ENCODE measurements at regions not wholly inside any gene's neighbourhood (a gene's known extent, or its start where the extent isn't known, plus 50 kb on each side); places are given as distances from the start of the nearest gene placed in this dataset.
"Not testable (repeated sequence)": the region's sequence is repeated elsewhere in the genome, so short reads cannot be mapped to it uniquely, and the experiment has no call there.

GRCh38 chr1:761791-762190, 75.3 kb upstream of the OR4F16 start:
- H3K4me1 Mint-ChIP-seq; H3K36me3 Mint-ChIP-seq (ENCODE audit: low read depth); H3K4me3 Mint-ChIP-seq; H3K27me3 Mint-ChIP-seq (ENCODE audit: low read depth); H3K27ac Mint-ChIP-seq; H3K9me3 Mint-ChIP-seq: not testable (repeated sequence)

DNA sequence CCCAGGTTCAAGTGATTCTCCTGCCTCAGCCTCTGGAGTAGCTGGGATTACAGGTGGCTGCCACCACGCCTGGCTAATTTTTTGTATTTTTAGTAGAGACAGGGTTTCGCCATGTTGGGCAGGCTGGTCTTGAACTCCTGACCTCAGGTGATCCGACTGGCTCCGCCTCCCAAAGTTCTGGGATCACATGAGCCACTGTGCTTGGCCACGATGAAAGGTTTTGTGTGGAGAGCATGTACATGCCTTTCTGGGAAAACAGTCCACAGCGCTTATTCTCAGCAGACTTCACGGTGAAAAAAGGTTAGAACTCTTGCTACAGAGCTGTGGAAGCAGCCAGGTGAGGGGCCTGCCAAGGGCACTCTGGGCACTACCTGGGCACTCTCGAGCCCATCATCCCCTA, 85.0 kb upstream of the OR4F16 start:
- not testable (repeated sequence) for H3K36me3 Mint-ChIP-seq (ENCODE audit: low read depth); H3K27ac Mint-ChIP-seq; H3K27me3 Mint-ChIP-seq (ENCODE audit: low read depth); H3K4me1 Mint-ChIP-seq; H3K4me3 Mint-ChIP-seq; H3K9me3 Mint-ChIP-seq

DNA sequence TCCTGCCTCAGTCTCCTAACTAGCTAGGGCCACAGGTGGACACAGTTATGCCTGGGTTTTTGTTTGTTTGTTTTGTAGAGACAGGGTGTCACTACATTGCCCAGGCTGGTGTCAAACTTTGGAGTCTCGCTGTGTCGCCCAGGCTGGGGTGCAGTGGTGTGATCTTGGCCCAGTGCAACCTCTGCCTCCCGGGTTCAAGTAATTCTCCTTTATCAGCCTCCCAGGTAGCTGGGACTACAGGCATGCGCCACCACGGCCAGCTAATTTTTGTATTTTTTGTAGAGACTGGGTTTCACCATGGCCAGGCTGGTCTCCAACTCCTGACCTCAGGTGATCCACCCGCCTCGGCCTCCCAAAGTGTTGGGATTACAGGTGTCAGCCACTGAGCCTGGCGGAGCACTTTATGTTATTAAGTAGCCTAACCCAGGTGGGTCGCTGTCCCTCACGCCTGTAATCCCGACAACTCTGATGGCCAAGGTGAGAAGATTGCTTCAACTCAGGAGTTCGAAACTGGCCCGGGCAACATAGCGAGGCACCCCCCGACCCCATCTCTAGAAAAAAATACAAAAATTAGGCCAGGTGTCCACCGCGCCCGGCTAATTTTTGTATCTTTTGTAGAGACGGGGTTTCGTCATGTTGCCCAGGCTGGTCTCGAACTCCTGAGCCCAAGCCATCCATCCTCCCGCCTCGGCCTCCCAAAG, 91.2 kb upstream of the OR4F16 start:
- H3K4me1 Mint-ChIP-seq; H3K9me3 Mint-ChIP-seq; H3K27me3 Mint-ChIP-seq (ENCODE audit: low read depth); H3K36me3 Mint-ChIP-seq (ENCODE audit: low read depth); H3K27ac Mint-ChIP-seq: not testable (repeated sequence)
- peak overlapping the region; percentile 98 to 100 (median 100) for H3K4me3 Mint-ChIP-seq

GRCh38 chr1:778451-779278, 92.2 kb upstream of the OR4F16 start:
- peak overlapping the region; percentile 98 to 100 (median 100) for H3K27ac Mint-ChIP-seq
- peak overlapping the region; percentile 98 to 100 (median 100) for H3K4me3 Mint-ChIP-seq
- not testable (repeated sequence) for H3K9me3 Mint-ChIP-seq; H3K36me3 Mint-ChIP-seq (ENCODE audit: low read depth); H3K27me3 Mint-ChIP-seq (ENCODE audit: low read depth); H3K4me1 Mint-ChIP-seq
- TF ChIP-seq, protein P1, sequence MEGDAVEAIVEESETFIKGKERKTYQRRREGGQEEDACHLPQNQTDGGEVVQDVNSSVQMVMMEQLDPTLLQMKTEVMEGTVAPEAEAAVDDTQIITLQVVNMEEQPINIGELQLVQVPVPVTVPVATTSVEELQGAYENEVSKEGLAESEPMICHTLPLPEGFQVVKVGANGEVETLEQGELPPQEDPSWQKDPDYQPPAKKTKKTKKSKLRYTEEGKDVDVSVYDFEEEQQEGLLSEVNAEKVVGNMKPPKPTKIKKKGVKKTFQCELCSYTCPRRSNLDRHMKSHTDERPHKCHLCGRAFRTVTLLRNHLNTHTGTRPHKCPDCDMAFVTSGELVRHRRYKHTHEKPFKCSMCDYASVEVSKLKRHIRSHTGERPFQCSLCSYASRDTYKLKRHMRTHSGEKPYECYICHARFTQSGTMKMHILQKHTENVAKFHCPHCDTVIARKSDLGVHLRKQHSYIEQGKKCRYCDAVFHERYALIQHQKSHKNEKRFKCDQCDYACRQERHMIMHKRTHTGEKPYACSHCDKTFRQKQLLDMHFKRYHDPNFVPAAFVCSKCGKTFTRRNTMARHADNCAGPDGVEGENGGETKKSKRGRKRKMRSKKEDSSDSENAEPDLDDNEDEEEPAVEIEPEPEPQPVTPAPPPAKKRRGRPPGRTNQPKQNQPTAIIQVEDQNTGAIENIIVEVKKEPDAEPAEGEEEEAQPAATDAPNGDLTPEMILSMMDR (IDR thresholded peaks at IDR 0.05; ENCODE audit: unreplicated experiment in 3 of 3): peak; percentile 26 to 43 (median 26)

DNA sequence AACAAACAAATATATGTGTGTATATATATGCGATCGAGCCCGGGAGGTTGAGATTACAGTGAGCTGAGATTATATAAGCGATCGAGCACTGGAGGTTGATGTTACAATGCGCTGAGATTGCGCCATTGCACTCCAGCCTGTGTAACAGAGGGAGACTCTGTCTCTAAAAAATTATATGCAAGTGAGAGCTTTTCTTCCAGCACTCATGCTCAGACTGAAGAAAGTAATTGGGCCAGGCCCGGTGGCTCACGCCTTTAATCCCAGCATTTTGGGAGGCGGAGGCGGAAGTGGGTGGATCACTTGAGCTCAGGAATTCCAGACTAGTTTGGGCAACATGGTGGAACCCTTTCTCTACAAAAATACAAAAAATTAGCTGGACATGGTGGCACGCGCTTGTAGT, 93.2 kb upstream of the OR4F16 start:
- not testable (repeated sequence) for H3K27me3 Mint-ChIP-seq (ENCODE audit: low read depth); H3K9me3 Mint-ChIP-seq; H3K4me1 Mint-ChIP-seq
- Mint-ChIP-seq H3K27ac (peak overlapping the region; percentile 58 to 98 (median 83)), H3K4me3 (peak overlapping the region; percentile 98 to 100 (median 100)), H3K36me3 (ENCODE audit: low read depth) (peaks cover 14% of the 10 kb centered on the region)

DNA sequence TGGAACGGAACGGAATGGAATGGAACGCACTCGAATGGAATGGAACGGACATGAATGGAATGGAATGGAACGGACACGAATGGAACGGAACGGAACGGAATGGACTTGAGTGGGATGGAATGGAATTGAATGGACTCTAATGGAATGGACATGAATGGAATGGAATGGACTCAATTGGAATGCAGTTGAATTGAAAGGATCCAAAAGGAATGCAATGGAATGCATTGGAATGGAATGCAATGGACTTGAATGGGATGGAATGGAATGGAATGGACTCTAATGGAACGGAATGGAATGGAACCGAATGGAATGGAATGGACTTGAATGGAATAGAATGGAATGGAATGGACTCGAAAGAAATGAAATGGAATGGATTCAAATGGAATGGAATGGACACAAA, 102.4 kb upstream of the OR4F16 start:
- no peak overlapping the region for H3K27ac Mint-ChIP-seq
- peaks cover 19% of the 10 kb centered on the region for H3K9me3 Mint-ChIP-seq
- TF ChIP-seq, protein P1 (IDR thresholded peaks at IDR 0.05; ENCODE audit: unreplicated experiment in 3 of 3): no peak
- H3K27me3 Mint-ChIP-seq (ENCODE audit: low read depth): no peaks in the 10 kb centered on the region
- H3K4me3 Mint-ChIP-seq: no peak overlapping the region
- H3K4me1 Mint-ChIP-seq: no peaks in the 10 kb centered on the region
- peaks cover 25% of the 10 kb centered on the region for H3K36me3 Mint-ChIP-seq (ENCODE audit: low read depth)

DNA sequence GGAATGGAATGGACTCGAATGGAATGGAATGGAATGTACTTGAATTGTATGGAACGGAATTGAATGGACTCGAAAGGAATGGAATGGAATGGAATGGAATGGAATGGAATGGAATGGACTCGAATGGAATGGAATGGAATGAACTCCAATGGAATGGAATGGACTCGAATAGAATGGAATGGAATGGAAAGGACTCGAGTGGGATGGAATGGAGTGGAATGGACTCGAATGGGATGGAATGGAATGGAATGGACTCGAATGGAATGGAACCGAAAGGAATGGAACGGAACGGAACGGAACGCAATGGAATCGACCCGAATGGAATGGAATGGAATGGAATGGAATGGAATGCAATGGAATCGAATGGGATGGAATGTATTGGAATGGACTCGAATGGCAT, 103.2 kb upstream of the OR4F16 start:
- not testable (repeated sequence) for H3K27ac Mint-ChIP-seq; H3K4me1 Mint-ChIP-seq; H3K27me3 Mint-ChIP-seq (ENCODE audit: low read depth); H3K4me3 Mint-ChIP-seq
- Mint-ChIP-seq H3K9me3 (peaks cover 17% of the 10 kb centered on the region), H3K36me3 (ENCODE audit: low read depth) (peaks cover 23% of the 10 kb centered on the region)

GRCh38 chr1:790388-790930, 104.0 kb upstream of the OR4F16 start:
- not testable (repeated sequence) for H3K27ac Mint-ChIP-seq; H3K27me3 Mint-ChIP-seq (ENCODE audit: low read depth); H3K4me1 Mint-ChIP-seq; H3K4me3 Mint-ChIP-seq
- Mint-ChIP-seq H3K36me3 (ENCODE audit: low read depth) (peaks cover 17% of the 10 kb centered on the region), H3K9me3 (peaks cover 15% of the 10 kb centered on the region)

GRCh38 chr1:794310-794709, 107.9 kb upstream of the OR4F16 start:
- not testable (repeated sequence) for H3K9me3 Mint-ChIP-seq

GRCh38 chr1:794918-795584, 108.6 kb upstream of the OR4F16 start:
- not testable (repeated sequence) for H3K27me3 Mint-ChIP-seq (ENCODE audit: low read depth); H3K9me3 Mint-ChIP-seq; H3K36me3 Mint-ChIP-seq (ENCODE audit: low read depth); H3K27ac Mint-ChIP-seq; H3K4me3 Mint-ChIP-seq; H3K4me1 Mint-ChIP-seq

More at GRCh38 chr1:794310-794709, 107.9 kb upstream of the OR4F16 start:
- H3K4me1 Mint-ChIP-seq; H3K27me3 Mint-ChIP-seq (ENCODE audit: low read depth); H3K27ac Mint-ChIP-seq; H3K36me3 Mint-ChIP-seq (ENCODE audit: low read depth); H3K4me3 Mint-ChIP-seq: not testable (repeated sequence)

DNA sequence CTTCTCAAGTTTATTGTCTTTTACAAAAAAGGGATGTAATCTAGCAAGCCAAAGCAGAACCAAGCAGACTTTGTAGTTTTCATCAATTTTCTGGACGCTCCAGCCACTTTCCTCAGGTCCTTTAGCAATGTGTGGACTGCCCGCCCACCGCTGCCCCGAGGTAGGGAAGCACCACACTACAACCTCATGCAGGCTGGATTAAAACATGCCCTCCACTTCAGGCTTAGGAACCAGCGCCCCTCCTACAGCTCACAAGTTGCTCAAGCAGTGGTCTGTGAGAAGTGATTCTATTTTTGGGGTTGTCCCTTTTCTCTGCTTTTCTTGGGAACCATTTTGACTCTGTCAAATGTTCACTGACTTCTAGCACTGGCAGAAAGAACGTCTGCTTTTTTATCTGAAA, 111.2 kb upstream of the OR4F16 start:
- H3K4me1 Mint-ChIP-seq; H3K4me3 Mint-ChIP-seq; H3K27me3 Mint-ChIP-seq (ENCODE audit: low read depth); H3K9me3 Mint-ChIP-seq; H3K27ac Mint-ChIP-seq; H3K36me3 Mint-ChIP-seq (ENCODE audit: low read depth): not testable (repeated sequence)

DNA sequence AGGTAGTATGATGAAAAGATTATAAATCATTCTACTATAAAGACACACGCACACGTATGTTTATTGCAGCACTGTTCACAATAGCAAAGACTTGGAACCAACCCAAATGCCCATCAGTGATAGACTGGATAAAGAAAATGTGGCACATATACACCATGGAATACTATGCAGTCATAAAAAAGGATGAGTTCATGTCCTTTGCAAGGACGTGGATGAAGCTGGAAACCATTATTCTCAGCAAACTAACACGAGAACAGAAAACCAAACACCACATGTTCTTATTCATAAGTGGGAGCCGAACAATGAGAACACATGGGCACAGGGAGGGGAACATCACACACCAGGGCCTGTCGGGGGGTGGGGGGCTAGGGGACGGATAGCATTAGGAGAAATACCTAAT, 113.9 kb upstream of the OR4F16 start:
- not testable (repeated sequence) for H3K36me3 Mint-ChIP-seq (ENCODE audit: low read depth); H3K9me3 Mint-ChIP-seq; H3K4me3 Mint-ChIP-seq; H3K27me3 Mint-ChIP-seq (ENCODE audit: low read depth); H3K27ac Mint-ChIP-seq; H3K4me1 Mint-ChIP-seq
